Gastrocnemius medialis (tissue), 4 donors: ENCODE measurements at regions not wholly inside any gene's neighbourhood (a gene's known extent, or its start where the extent isn't known, plus 50 kb on each side); places are given as distances from the start of the nearest gene placed in this dataset.

Source experiments
- POLR2A ChIP-seq, 2 donors: fragments of 450-650 bp; IDR thresholded peaks; one replicate each; pipeline ENCODE4 v1.6.1; 2017; ENCODE audit warnings: antibody characterized with exemption in 2 of 2, mild to moderate bottlenecking in 2 of 2, moderate library complexity in 2 of 2
- TF ChIP-seq, protein P1 (sequence below), 5 experiments: fragments of 450-650 bp in 3 of 5; fragments of 200-600 bp in 2 of 5; sonication (generic) in 2 of 5; IDR thresholded peaks in 4 of 5; conservative IDR thresholded peaks in 1 of 5; 1 replicate in 4 of 5; 2 replicates in 1 of 5; pipeline ENCODE4 v1.5.1; 2016 to 2019; ENCODE audit warnings: antibody characterized with exemption in 5 of 5, mild to moderate bottlenecking in 3 of 5, moderate library complexity in 3 of 5

DNA sequence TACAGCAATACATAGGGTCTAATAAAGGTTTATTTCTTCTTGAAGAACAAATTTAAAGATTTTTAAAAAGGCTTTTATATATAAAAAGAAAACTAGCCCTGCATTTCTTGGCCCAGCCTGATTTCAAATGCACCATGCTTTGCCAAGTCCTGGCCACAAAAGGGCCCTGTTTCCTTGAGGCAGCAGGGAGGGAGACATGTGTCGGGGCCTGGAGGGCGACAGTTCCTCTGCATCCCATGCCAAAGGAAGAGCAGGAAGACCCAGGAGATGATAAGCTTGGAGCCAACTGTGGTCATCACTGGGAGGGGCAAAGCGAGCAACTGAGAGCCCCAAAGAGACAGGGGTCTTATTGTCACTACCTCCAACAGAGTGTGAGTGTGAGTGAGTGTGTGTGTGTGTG lies 571.5 kb upstream of the PSMD7 start:
- TF ChIP-seq, protein P1, sequence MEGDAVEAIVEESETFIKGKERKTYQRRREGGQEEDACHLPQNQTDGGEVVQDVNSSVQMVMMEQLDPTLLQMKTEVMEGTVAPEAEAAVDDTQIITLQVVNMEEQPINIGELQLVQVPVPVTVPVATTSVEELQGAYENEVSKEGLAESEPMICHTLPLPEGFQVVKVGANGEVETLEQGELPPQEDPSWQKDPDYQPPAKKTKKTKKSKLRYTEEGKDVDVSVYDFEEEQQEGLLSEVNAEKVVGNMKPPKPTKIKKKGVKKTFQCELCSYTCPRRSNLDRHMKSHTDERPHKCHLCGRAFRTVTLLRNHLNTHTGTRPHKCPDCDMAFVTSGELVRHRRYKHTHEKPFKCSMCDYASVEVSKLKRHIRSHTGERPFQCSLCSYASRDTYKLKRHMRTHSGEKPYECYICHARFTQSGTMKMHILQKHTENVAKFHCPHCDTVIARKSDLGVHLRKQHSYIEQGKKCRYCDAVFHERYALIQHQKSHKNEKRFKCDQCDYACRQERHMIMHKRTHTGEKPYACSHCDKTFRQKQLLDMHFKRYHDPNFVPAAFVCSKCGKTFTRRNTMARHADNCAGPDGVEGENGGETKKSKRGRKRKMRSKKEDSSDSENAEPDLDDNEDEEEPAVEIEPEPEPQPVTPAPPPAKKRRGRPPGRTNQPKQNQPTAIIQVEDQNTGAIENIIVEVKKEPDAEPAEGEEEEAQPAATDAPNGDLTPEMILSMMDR (IDR thresholded peaks at IDR 0.05 in 4 of 5, conservative IDR thresholded peaks at IDR 0.05 in 1 of 5) = no peak
- no peak for TF ChIP-seq POLR2A (IDR thresholded peaks at IDR 0.05)
